HUES48 (cell line): ENCODE measurements at regions not wholly inside any gene's neighbourhood (a gene's known extent, or its start where the extent isn't known, plus 50 kb on each side); places are given as distances from the start of the nearest gene placed in this dataset.
"Not testable (repeated sequence)": the region's sequence is repeated elsewhere in the genome, so short reads cannot be mapped to it uniquely, and the experiment has no call there.

Experiments used
- H3K27ac ChIP-seq: one replicate; pipeline ENCODE4 v1.7.0; 2013; ENCODE audit warnings: low read depth, low read length, inconsistent platforms
- H3K27me3 ChIP-seq: 2 replicates; pipeline ENCODE4 v1.6.1; 2013; ENCODE audit warnings: mild to moderate bottlenecking, low read length; ENCODE audit not compliant: control insufficient read depth, insufficient read depth
- H3K36me3 ChIP-seq: 2 replicates; pipeline ENCODE4 v1.6.1; 2013; ENCODE audit warnings: low read length; ENCODE audit not compliant: control insufficient read depth, insufficient read depth
- H3K4me1 ChIP-seq: 2 replicates; pipeline ENCODE4 v1.6.1; 2013; ENCODE audit warnings: mild to moderate bottlenecking, low read length; ENCODE audit not compliant: control insufficient read depth, insufficient read depth
- H3K4me3 ChIP-seq: 2 replicates; pipeline ENCODE4 v1.5.1; 2013; ENCODE audit warnings: mild to moderate bottlenecking, low read depth, low read length
- H3K9ac ChIP-seq: 2 replicates; pipeline ENCODE4 v1.6.1; 2013; ENCODE audit warnings: mild to moderate bottlenecking, low read depth, low read length, moderate library complexity
- H3K9me3 ChIP-seq: 2 replicates; pipeline ENCODE4 v1.6.1; 2013; ENCODE audit warnings: low read length; ENCODE audit not compliant: control insufficient read depth, insufficient read depth

- H3K9ac ChIP-seq, result no peak overlapping the region
- H3K9me3 ChIP-seq, result no peaks in the 10 kb centered on the region
- no peaks in the 10 kb centered on the region for H3K4me1 ChIP-seq
- H3K4me3 ChIP-seq, result no peak overlapping the region
- no peaks in the 10 kb centered on the region for H3K36me3 ChIP-seq
- no peaks in the 10 kb centered on the region for H3K27me3 ChIP-seq
- H3K27ac ChIP-seq, result no peak overlapping the region
These were observed 446.3 kb downstream of the ADCYAP1 start for GRCh38 chr18:1350931-1351450.

- H3K27ac ChIP-seq, result no peak overlapping the region
- no peaks in the 10 kb centered on the region for H3K27me3 ChIP-seq
- H3K9me3 ChIP-seq, result no peaks in the 10 kb centered on the region
These were observed 448.4 kb downstream of the ADCYAP1 start for GRCh38 chr18:1353025-1353424.

GRCh38 chr18:1357724-1358123 is 453.1 kb downstream of the ADCYAP1 start:
- Histone ChIP-seq H3K4me3 (no peak overlapping the region), H3K36me3 (no peaks in the 10 kb centered on the region), H3K9ac (no peak overlapping the region), H3K9me3 (no peaks in the 10 kb centered on the region), H3K4me1 (no peaks in the 10 kb centered on the region), H3K27ac (no peak overlapping the region), H3K27me3 (no peaks in the 10 kb centered on the region)

More at GRCh38 chr18:1353025-1353424, 448.4 kb downstream of the ADCYAP1 start:
- no peaks in the 10 kb centered on the region for H3K4me1 ChIP-seq
- no peaks in the 10 kb centered on the region for H3K36me3 ChIP-seq
- no peak overlapping the region for H3K9ac ChIP-seq
- H3K4me3 ChIP-seq, result no peak overlapping the region

GRCh38 chr18:1361936-1362335 is 457.3 kb downstream of the ADCYAP1 start:
- no peaks in the 10 kb centered on the region for H3K9me3 ChIP-seq
- no peak overlapping the region for H3K4me3 ChIP-seq
- H3K27me3 ChIP-seq, result no peaks in the 10 kb centered on the region
- no peak overlapping the region for H3K27ac ChIP-seq
- no peaks in the 10 kb centered on the region for H3K36me3 ChIP-seq
- no peak overlapping the region for H3K9ac ChIP-seq
- H3K4me1 ChIP-seq, result no peaks in the 10 kb centered on the region

GRCh38 chr18:1370552-1370951 is 465.9 kb downstream of the ADCYAP1 start:
- Histone ChIP-seq H3K4me1 (peaks cover 7% of the 10 kb centered on the region; the same call in 1 of the 2 replicates), H3K36me3 (no peaks in the 10 kb centered on the region), H3K9ac (no peak overlapping the region), H3K27ac (no peak overlapping the region), H3K9me3 (no peaks in the 10 kb centered on the region), H3K4me3 (no peak overlapping the region), H3K27me3 (no peaks in the 10 kb centered on the region)

GRCh38 chr18:1371724-1372123 is 467.1 kb downstream of the ADCYAP1 start:
- H3K27me3 ChIP-seq, result no peaks in the 10 kb centered on the region
- H3K4me1 ChIP-seq, result peaks cover 7% of the 10 kb centered on the region; the same call in 1 of the 2 replicates
- no peak overlapping the region for H3K27ac ChIP-seq
- no peaks in the 10 kb centered on the region for H3K9me3 ChIP-seq
- H3K9ac ChIP-seq, result no peak overlapping the region
- no peaks in the 10 kb centered on the region for H3K36me3 ChIP-seq
- H3K4me3 ChIP-seq, result no peak overlapping the region

- H3K9ac ChIP-seq, result no peak overlapping the region
- H3K4me1 ChIP-seq, result no peaks in the 10 kb centered on the region
- no peaks in the 10 kb centered on the region for H3K9me3 ChIP-seq
- H3K36me3 ChIP-seq, result no peaks in the 10 kb centered on the region
- H3K27ac ChIP-seq, result no peak overlapping the region
- H3K27me3 ChIP-seq, result no peaks in the 10 kb centered on the region
- H3K4me3 ChIP-seq, result no peak overlapping the region
These were observed 478.8 kb downstream of the ADCYAP1 start for GRCh38 chr18:1383465-1383864.

- H3K9me3 ChIP-seq, H3K4me1 ChIP-seq, H3K27ac ChIP-seq, H3K9ac ChIP-seq, H3K27me3 ChIP-seq, H3K4me3 ChIP-seq, H3K36me3 ChIP-seq: not testable (repeated sequence)
These were observed 483.8 kb downstream of the ADCYAP1 start for GRCh38 chr18:1388468-1388867.

GRCh38 chr18:1392046-1392445 is 487.4 kb downstream of the ADCYAP1 start:
- Histone ChIP-seq H3K27me3 (no peaks in the 10 kb centered on the region), H3K4me1 (no peaks in the 10 kb centered on the region), H3K9me3 (0 out of 2 replicates have a peak, but pooled peaks cover 2% of the 10 kb centered on the region), H3K4me3 (no peak overlapping the region), H3K27ac (no peak overlapping the region), H3K36me3 (no peaks in the 10 kb centered on the region), H3K9ac (no peak overlapping the region)

GRCh38 chr18:1392865-1393734 is 488.4 kb downstream of the ADCYAP1 start:
- Histone ChIP-seq H3K9me3 (0 out of 2 replicates have a peak, but pooled peaks cover 2% of the 10 kb centered on the region), H3K4me3 (no peak overlapping the region), H3K36me3 (no peaks in the 10 kb centered on the region), H3K27ac (no peak overlapping the region), H3K9ac (no peak overlapping the region), H3K27me3 (no peaks in the 10 kb centered on the region), H3K4me1 (no peaks in the 10 kb centered on the region)

GRCh38 chr18:1393929-1394328 is 489.3 kb downstream of the ADCYAP1 start:
- H3K4me3 ChIP-seq, result no peak overlapping the region
- H3K9ac ChIP-seq, result no peak overlapping the region
- no peaks in the 10 kb centered on the region for H3K4me1 ChIP-seq
- H3K9me3 ChIP-seq, result 0 out of 2 replicates have a peak, but pooled peaks cover 2% of the 10 kb centered on the region
- no peaks in the 10 kb centered on the region for H3K27me3 ChIP-seq
- H3K36me3 ChIP-seq, result no peaks in the 10 kb centered on the region
- H3K27ac ChIP-seq, result no peak overlapping the region
